ENCODE measurements at regions not wholly inside any gene's neighbourhood (a gene's known extent, or its start where the extent isn't known, plus 50 kb on each side); places are given as distances from the start of the nearest gene placed in this dataset.

GRCh38 chr16:62709794-62710193 is 673.6 kb upstream of the CDH8 start:
- H3K4me3 ChIP-seq (replicated peaks; ENCODE audit: insufficient read depth, low read length), result no peak overlapping the region
- TF ChIP-seq POLR2AphosphoS5 (IDR thresholded peaks at IDR 0.05; ENCODE audit: low read depth) (no peak), GABPA (IDR thresholded peaks at IDR 0.05; ENCODE audit: low read depth) (no peak), SPI1 (IDR thresholded peaks at IDR 0.05; ENCODE audit: borderline replicate concordance, low read depth) (no peak), REST (IDR thresholded peaks at IDR 0.05; ENCODE audit: insufficient replicate concordance, low read depth) (no peak), CTCF (IDR thresholded peaks at IDR 0.05; ENCODE audit: insufficient read depth, low read length) (no peak)
- H3K27me3 ChIP-seq (ENCODE audit: insufficient read depth, poor library complexity, severe bottlenecking), result no peaks in the 10 kb centered on the region
- no peak overlapping the region for H3K27ac ChIP-seq (replicated peaks)
- DNase-seq (ENCODE audit: low read depth in 1 of 2, low spot score in 1 of 2), result no peak

- no peak for DNase-seq (ENCODE audit: low read depth in 1 of 2, low spot score in 1 of 2)
- Histone ChIP-seq H3K27ac (replicated peaks) (no peak overlapping the region), H3K27me3 (ENCODE audit: insufficient read depth, poor library complexity, severe bottlenecking) (no peaks in the 10 kb centered on the region), H3K4me3 (replicated peaks; ENCODE audit: insufficient read depth, low read length) (no peak overlapping the region)
- no peak for TF ChIP-seq SPI1 (IDR thresholded peaks at IDR 0.05; ENCODE audit: borderline replicate concordance, low read depth)
- TF ChIP-seq CTCF (IDR thresholded peaks at IDR 0.05; ENCODE audit: insufficient read depth, low read length), result no peak
- TF ChIP-seq REST (IDR thresholded peaks at IDR 0.05; ENCODE audit: insufficient replicate concordance, low read depth), result no peak
- no peak for TF ChIP-seq POLR2AphosphoS5 (IDR thresholded peaks at IDR 0.05; ENCODE audit: low read depth)
- no peak for TF ChIP-seq GABPA (IDR thresholded peaks at IDR 0.05; ENCODE audit: low read depth)
Measured at GRCh38 chr16:62701426-62701825, 665.2 kb upstream of the CDH8 start.

- TF ChIP-seq CTCF (IDR thresholded peaks at IDR 0.05; ENCODE audit: insufficient read depth, low read length), result no peak
- no peak for TF ChIP-seq SPI1 (IDR thresholded peaks at IDR 0.05; ENCODE audit: borderline replicate concordance, low read depth)
- no peak for TF ChIP-seq POLR2AphosphoS5 (IDR thresholded peaks at IDR 0.05; ENCODE audit: low read depth)
- TF ChIP-seq GABPA (IDR thresholded peaks at IDR 0.05; ENCODE audit: low read depth), result no peak
- no peak for TF ChIP-seq REST (IDR thresholded peaks at IDR 0.05; ENCODE audit: insufficient replicate concordance, low read depth)
- Histone ChIP-seq H3K27ac (replicated peaks) (no peak overlapping the region), H3K27me3 (ENCODE audit: insufficient read depth, poor library complexity, severe bottlenecking) (no peaks in the 10 kb centered on the region), H3K4me3 (replicated peaks; ENCODE audit: insufficient read depth, low read length) (no peak overlapping the region)
- DNase-seq (ENCODE audit: low read depth in 1 of 2, low spot score in 1 of 2), result no peak
Measured at GRCh38 chr16:62700426-62701294, 664.4 kb upstream of the CDH8 start.

Measured in HL-60 (cell line).